Keratinocyte (primary cell): ENCODE measurements at regions not wholly inside any gene's neighbourhood (a gene's known extent, or its start where the extent isn't known, plus 50 kb on each side); places are given as distances from the start of the nearest gene placed in this dataset.

ENCODE experiments used
- CTCF ChIP-seq, 3 experiments: IDR thresholded peaks in 1 of 3; conservative IDR thresholded peaks in 1 of 3; optimal IDR thresholded peaks in 1 of 3; 2 replicates in 2 of 3; 3 replicates in 1 of 3; pipeline versions ENCODE3 to v1.5.1; 2011; ENCODE audit warnings: low read length in 3 of 3, mild to moderate bottlenecking in 3 of 3, moderate library complexity in 2 of 3, control low read depth in 1 of 3, inconsistent platforms in 1 of 3; ENCODE audit not compliant: insufficient read depth in 2 of 3; ENCODE audit errors: extremely low read depth in 1 of 3
- EZH2 ChIP-seq: IDR thresholded peaks from one replicate; pipeline ENCODE4 v1.6.1; 2012; ENCODE audit warnings: inconsistent platforms, mild to moderate bottlenecking, low read length, moderate library complexity

- no peak for TF ChIP-seq CTCF (optimal IDR thresholded peaks at IDR 0.05 in 1 of 3, IDR thresholded peaks at IDR 0.05 in 1 of 3, conservative IDR thresholded peaks at IDR 0.05 in 1 of 3; ENCODE audit: extremely low read depth in 1 of 3, insufficient read depth in 2 of 3, low read length in 3 of 3)
- TF ChIP-seq EZH2 = no peak
Measured at GRCh38 chr11:128066399-128066798, 521.0 kb downstream of the ETS1 start.
